IPS-18c (cell line): ENCODE measurements at regions not wholly inside any gene's neighbourhood (a gene's known extent, or its start where the extent isn't known, plus 50 kb on each side); places are given as distances from the start of the nearest gene placed in this dataset.

Experiments
- H3K4me3 ChIP-seq: 2 replicates; pipeline ENCODE4 v1.7.0; 2013; ENCODE audit warnings: low read depth, mild to moderate bottlenecking, low read length, moderate library complexity; ENCODE audit not compliant: insufficient read depth
- H3K9me3 ChIP-seq: one replicate; pipeline ENCODE4 v1.6.1; 2013; ENCODE audit warnings: mild to moderate bottlenecking, low read length, moderate library complexity; ENCODE audit not compliant: control insufficient read depth, insufficient read depth

DNA sequence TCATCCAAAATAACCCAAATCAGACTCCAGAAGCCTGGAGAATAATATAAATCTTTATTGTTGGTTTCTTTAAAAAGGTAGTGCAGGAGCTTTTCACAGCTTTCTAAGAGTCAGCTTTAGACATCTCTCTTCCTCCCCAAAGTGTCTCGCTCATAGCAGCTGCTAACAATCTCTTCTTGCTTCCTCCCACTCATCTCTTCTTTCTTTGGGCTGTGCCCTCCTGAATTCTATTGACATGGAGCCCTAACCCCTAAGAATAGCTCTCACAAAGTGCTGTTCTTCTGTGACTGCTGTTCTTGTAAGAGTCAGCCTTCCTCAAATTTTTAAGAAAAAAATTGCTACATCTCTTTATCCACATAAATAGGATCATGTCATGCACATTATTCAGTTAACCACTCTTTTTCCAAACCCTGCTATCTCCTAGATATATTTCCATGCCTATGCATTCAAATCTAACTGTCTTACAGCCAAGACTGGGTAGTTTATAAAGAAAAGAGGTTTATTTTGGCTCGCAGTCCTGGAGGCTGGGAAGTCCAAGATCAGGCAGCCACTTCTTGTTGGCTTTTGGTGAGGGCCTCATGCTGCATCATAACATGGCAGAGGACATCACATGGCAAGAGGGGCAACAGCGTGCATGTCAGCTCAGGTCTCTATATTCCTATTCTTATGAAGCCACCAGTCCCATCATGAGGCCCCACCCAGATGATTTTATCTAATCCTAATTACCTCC, 301.0 kb upstream of the POU3F1 start:
- no peak overlapping the region for H3K4me3 ChIP-seq
- H3K9me3 ChIP-seq, result peaks cover 6% of the 10 kb centered on the region

GRCh38 chr1:38344716-38345115, 298.1 kb upstream of the POU3F1 start:
- Histone ChIP-seq H3K4me3 (no peak overlapping the region), H3K9me3 (peaks cover 6% of the 10 kb centered on the region)

GRCh38 chr1:38341694-38342093, 295.1 kb upstream of the POU3F1 start:
- no peak overlapping the region for H3K4me3 ChIP-seq
- H3K9me3 ChIP-seq, result peaks cover 3% of the 10 kb centered on the region

- Histone ChIP-seq H3K9me3 (peaks cover under 1% of the 10 kb centered on the region), H3K4me3 (no peak overlapping the region)
Observed at GRCh38 chr1:38340409-38340808, 293.8 kb upstream of the POU3F1 start.

- Histone ChIP-seq H3K4me3 (no peak overlapping the region), H3K9me3 (no peaks in the 10 kb centered on the region)
Observed at GRCh38 chr1:38337711-38338110, 291.1 kb upstream of the POU3F1 start.

DNA sequence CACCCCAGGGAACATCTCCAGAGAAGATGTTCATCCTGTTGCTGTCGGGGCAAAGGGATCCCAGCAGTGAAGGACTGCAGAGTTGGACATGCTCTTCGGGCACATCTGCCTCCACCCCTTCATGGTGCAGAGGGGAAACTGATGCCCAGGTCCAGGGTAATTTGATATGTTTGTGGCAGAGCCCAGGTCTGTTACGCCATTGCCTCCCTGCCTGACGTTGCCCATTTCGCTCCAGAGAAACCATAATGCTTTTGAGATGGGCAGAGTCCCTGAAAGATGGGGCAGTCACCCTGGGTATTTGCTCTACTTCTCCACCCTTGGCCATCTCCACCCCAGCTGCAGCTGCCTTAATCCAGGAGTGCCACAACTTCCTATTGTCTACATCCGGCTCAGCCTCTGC, 290.4 kb upstream of the POU3F1 start:
- H3K9me3 ChIP-seq, result peaks cover 2% of the 10 kb centered on the region
- H3K4me3 ChIP-seq, result no peak overlapping the region

- Histone ChIP-seq H3K4me3 (no peak overlapping the region), H3K9me3 (peaks cover 2% of the 10 kb centered on the region)
Observed at GRCh38 chr1:38336301-38336923, 289.8 kb upstream of the POU3F1 start.

DNA sequence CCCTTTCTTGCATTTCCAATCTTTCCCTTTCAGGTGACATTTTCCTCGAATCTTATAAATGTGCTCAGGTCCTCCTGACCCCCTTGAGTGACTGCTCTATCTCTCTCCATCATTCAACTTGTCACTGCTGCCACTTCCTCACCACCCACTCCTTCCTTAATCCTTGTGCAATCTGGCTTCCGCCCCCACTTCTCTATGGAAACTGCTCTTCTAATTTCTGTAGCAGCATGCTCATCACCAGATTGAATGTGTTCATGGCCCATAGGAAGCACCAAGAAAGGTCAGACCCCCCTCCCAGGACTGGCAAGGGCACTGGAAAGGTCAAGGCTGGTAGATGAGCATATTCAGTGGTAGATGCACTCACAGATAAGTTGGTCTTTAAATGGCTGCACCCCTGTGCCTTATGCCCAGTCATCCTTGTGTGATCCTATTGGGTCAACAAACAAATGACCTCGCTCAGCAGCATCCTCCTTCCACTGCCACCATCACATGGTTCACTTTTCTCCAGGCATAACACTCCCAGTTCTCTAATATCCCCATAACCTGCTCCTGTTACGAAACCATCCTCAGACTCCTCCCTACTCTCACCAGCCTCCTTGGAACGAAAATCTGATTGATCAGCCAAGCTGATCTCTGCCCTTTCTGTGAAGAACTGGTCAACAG, 288.5 kb upstream of the POU3F1 start:
- Histone ChIP-seq H3K9me3 (peaks cover 2% of the 10 kb centered on the region), H3K4me3 (no peak overlapping the region)

DNA sequence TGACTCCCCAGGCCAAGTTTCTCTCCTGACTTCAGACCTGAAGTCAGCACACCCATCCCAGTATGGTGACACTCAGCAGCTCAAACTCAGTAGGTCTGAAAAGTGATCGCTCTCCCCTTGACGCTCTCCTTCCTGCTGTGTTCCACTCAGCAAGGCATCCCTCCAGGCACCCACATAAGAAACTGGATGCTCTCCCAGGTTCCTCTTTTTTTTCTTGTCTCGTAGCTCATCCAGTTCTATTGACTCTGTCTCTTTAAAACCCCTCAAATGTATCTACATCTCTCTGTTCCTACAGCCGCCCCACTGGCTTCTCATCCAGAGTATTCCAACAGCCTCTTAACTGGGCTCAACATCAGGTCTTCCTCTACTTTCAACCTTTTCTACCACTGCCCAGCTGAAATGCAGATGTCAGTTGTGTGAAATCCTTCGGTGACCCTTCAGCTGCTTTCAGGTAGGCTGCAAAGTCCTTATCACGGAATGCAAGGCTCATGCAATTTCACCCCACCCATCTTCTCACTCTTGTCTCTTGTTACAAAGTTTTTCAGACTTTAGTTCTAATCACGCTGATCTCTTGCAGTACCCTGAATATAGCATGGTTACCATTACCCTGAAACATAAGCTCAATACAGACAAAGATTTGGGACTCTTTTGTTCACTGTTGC, 286.2 kb upstream of the POU3F1 start:
- Histone ChIP-seq H3K4me3 (no peak overlapping the region), H3K9me3 (peaks cover 2% of the 10 kb centered on the region)

DNA sequence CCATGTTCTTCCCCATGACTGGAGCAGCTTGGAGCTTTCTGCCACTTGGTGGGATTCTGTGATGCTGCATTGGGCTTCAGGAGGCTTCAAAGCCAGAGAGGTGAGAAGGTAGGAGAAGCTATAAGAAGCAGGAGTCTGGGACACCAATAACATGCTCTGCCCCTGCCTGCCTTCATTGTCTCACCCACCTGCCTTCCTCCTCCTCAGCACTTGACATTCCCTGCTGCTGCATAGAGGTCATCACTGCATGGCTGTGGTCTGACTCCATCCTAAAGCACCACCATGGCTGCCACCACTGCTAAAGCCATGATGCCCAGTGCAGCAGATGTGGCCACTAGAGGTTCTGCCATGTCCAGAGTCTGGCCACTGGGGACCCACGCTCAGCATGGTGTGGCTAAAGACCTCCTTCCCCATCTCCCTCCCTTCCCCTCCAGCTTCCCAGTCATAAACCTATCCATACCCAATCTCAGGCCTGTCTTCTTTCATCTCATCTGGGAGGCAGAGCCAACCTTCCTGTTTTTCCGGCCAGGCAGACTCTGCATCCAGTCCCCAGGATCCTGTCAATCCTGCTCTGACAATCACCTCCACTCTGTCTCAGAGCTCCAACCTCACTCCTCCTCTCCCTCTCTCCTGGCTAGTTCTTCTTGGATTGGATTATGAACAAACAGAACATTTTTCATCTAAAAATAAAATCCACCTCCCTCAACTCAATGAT, 285.1 kb upstream of the POU3F1 start:
- Histone ChIP-seq H3K9me3 (peaks cover 2% of the 10 kb centered on the region), H3K4me3 (no peak overlapping the region)

- Histone ChIP-seq H3K9me3 (peaks cover 2% of the 10 kb centered on the region), H3K4me3 (no peak overlapping the region)
Observed at GRCh38 chr1:38330799-38331198, 284.2 kb upstream of the POU3F1 start.

GRCh38 chr1:38329644-38330043, 283.1 kb upstream of the POU3F1 start:
- H3K9me3 ChIP-seq, result peaks cover 2% of the 10 kb centered on the region
- no peak overlapping the region for H3K4me3 ChIP-seq

GRCh38 chr1:38328278-38329035, 281.9 kb upstream of the POU3F1 start:
- Histone ChIP-seq H3K9me3 (peaks cover 2% of the 10 kb centered on the region), H3K4me3 (no peak overlapping the region)

- H3K9me3 ChIP-seq, result peaks cover 2% of the 10 kb centered on the region
- H3K4me3 ChIP-seq, result no peak overlapping the region
Observed at GRCh38 chr1:38327559-38327973, 281.0 kb upstream of the POU3F1 start.

- Histone ChIP-seq H3K9me3 (no peaks in the 10 kb centered on the region), H3K4me3 (no peak overlapping the region)
Observed at GRCh38 chr1:38326856-38327255, 280.3 kb upstream of the POU3F1 start.

- H3K9me3 ChIP-seq, result no peaks in the 10 kb centered on the region
- no peak overlapping the region for H3K4me3 ChIP-seq
Observed at GRCh38 chr1:38326135-38326534, 279.5 kb upstream of the POU3F1 start.

DNA sequence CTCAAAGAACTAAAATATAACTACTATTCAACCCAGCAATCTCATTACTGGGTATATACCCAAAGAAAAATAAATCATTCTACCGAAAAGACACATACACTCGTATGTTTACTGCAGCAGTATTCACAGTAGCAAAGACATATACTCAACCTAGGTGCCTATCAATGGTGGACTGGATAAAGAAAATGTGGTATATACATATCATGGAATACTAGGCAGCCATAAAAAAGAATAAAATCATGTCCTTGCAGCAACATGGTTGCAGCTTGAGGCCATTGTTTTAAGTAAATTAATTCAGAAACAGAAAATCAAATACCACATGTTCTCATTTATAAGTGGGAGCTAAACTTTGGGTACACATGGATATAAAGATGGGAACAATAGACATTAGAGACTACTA, 266.2 kb upstream of the POU3F1 start:
- Histone ChIP-seq H3K4me3 (no peak overlapping the region), H3K9me3 (no peaks in the 10 kb centered on the region)
